Type B pancreatic cell (in vitro differentiated cells): ENCODE measurements at regions not wholly inside any gene's neighbourhood (a gene's known extent, or its start where the extent isn't known, plus 50 kb on each side); places are given as distances from the start of the nearest gene placed in this dataset.

Experiments
- DNase-seq: peaks from one replicate; pipeline ENCODE4 v3.0.0; 2021; ENCODE audit warnings: mixed read lengths; ENCODE audit not compliant: unreplicated experiment; ENCODE audit errors: extremely low spot score
- H3K27ac Mint-ChIP-seq: 2 replicates; pipeline ENCODE4 v1.8.0; 2021; ENCODE audit warnings: mild to moderate bottlenecking, mixed read lengths
- H3K27me3 Mint-ChIP-seq: 2 replicates; pipeline ENCODE4 v1.8.0; 2021; ENCODE audit warnings: mixed read lengths
- H3K36me3 Mint-ChIP-seq: 2 replicates; pipeline ENCODE4 v1.8.0; 2021; ENCODE audit warnings: mixed read lengths
- H3K4me1 Mint-ChIP-seq: one replicate; pipeline ENCODE4 v1.8.0; 2021; ENCODE audit warnings: mixed read lengths; ENCODE audit not compliant: unreplicated experiment
- H3K4me3 Mint-ChIP-seq: 2 replicates; pipeline ENCODE4 v1.8.0; 2021; ENCODE audit warnings: mild to moderate bottlenecking, mixed read lengths
- H3K9me3 Mint-ChIP-seq: 2 replicates; pipeline ENCODE4 v1.8.0; 2021; ENCODE audit warnings: mixed read lengths
- CTCF ChIP-seq: fragments of 200-600 bp; sonication (generic); conservative IDR thresholded peaks from 2 replicates; pipeline ENCODE4 v1.5.0; 2021; ENCODE audit warnings: antibody characterized with exemption, mild to moderate bottlenecking

- no peak for TF ChIP-seq CTCF
- Mint-ChIP-seq H3K27ac (no peak overlapping the region), H3K4me3 (no peak overlapping the region), H3K27me3 (no peaks in the 10 kb centered on the region), H3K36me3 (no peaks in the 10 kb centered on the region), H3K4me1 (no peaks in the 10 kb centered on the region), H3K9me3 (no peaks in the 10 kb centered on the region)
- no peak for DNase-seq
These were observed 773.4 kb upstream of the NOVA1 start for GRCh38 chr14:27371209-27371608.

DNA sequence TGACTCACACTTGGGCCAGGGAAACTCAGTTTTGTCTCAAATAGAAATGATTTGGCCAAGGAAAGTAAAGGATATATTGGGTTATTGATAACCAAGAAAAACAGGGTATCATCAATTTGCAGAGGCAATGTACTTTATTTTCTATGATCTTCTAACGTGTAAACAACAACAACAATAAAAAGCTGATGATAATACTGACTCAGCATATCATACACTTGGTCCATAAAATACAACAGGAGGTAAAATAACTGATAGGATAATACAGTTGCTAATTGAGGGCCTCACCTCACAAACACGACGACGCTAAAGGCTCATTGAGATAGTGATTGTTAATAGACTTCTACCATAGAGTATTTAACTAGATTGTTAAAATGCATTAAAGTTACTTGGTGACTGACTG is 774.0 kb upstream of the NOVA1 start:
- Mint-ChIP-seq H3K4me3 (no peak overlapping the region), H3K4me1 (no peaks in the 10 kb centered on the region), H3K27ac (no peak overlapping the region), H3K9me3 (no peaks in the 10 kb centered on the region), H3K36me3 (no peaks in the 10 kb centered on the region), H3K27me3 (no peaks in the 10 kb centered on the region)
- DNase-seq = no peak
- no peak for TF ChIP-seq CTCF

GRCh38 chr14:27372771-27373170 is 774.9 kb upstream of the NOVA1 start:
- Mint-ChIP-seq H3K27ac (no peak overlapping the region), H3K4me3 (no peak overlapping the region), H3K36me3 (no peaks in the 10 kb centered on the region), H3K9me3 (no peaks in the 10 kb centered on the region), H3K4me1 (no peaks in the 10 kb centered on the region), H3K27me3 (no peaks in the 10 kb centered on the region)
- DNase-seq = no peak
- no peak for TF ChIP-seq CTCF

DNA sequence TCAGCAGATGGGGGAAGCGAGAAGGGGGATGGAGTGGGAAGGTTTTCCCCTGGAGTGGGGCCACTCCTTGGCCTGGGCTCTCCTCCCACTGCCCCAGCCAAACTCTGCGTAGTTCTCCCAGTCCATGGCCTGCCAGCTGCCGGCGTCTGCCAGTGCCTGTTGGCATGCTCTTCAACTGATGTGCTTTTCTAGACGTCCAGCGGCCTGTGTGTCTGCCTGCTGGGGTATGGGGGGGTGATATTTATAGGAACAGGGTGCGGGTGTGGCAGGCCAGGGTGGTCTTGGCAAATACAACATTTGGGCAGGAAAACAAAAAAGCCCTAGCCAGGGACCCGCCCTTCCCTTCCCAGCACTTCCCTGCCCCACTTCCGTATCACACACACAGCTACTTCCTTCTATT is 786.3 kb upstream of the NOVA1 start:
- H3K9me3 Mint-ChIP-seq = no peaks in the 10 kb centered on the region
- no peaks in the 10 kb centered on the region for H3K27me3 Mint-ChIP-seq
- no peaks in the 10 kb centered on the region for H3K4me1 Mint-ChIP-seq
- no peaks in the 10 kb centered on the region for H3K36me3 Mint-ChIP-seq
- H3K4me3 Mint-ChIP-seq = no peak overlapping the region
- no peak for DNase-seq
- H3K27ac Mint-ChIP-seq = no peak overlapping the region
- TF ChIP-seq CTCF = no peak

GRCh38 chr14:27386391-27386790 is 788.6 kb upstream of the NOVA1 start:
- Mint-ChIP-seq H3K4me3 (no peak overlapping the region), H3K27ac (no peak overlapping the region), H3K27me3 (no peaks in the 10 kb centered on the region), H3K4me1 (no peaks in the 10 kb centered on the region), H3K9me3 (no peaks in the 10 kb centered on the region), H3K36me3 (no peaks in the 10 kb centered on the region)
- no peak for TF ChIP-seq CTCF
- DNase-seq = no peak

GRCh38 chr14:27387463-27387862 is 789.6 kb upstream of the NOVA1 start:
- Mint-ChIP-seq H3K27ac (no peak overlapping the region), H3K27me3 (no peaks in the 10 kb centered on the region), H3K4me1 (no peaks in the 10 kb centered on the region), H3K4me3 (no peak overlapping the region), H3K9me3 (no peaks in the 10 kb centered on the region), H3K36me3 (no peaks in the 10 kb centered on the region)
- DNase-seq = no peak
- no peak for TF ChIP-seq CTCF
